ENCODE measurements at regions not wholly inside any gene's neighbourhood (a gene's known extent, or its start where the extent isn't known, plus 50 kb on each side); places are given as distances from the start of the nearest gene placed in this dataset.

DNA sequence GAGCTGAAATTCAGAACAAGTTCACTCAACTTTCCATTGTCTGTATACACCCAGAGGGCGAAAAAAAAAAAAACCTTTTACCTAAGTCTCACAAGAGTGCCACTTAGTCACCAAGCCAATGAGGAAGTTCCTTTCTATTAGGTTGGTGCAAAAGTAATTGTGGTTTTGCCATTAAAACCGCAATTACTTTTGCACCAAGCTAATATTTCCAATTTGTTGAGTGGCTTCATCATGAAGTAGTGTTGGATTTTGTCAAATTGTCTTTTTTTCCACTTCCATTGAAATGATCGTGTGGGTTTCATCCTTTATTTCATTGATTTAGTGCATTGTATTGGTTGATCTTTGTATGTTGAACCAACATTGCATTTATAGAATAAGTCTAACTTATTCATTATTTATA is 253.9 kb downstream of the ZIC4 start:
- TF ChIP-seq EZH2 (IDR thresholded peaks at IDR 0.05) (no peak), POLR2AphosphoS5 (IDR thresholded peaks at IDR 0.05; ENCODE audit: borderline replicate concordance, low read depth, low read length) (no peak), FOXP2 (optimal IDR thresholded peaks at IDR 0.05; ENCODE audit: control extremely low read depth, extremely low read length, insufficient read depth) (no peak)
